ENCODE measurements at regions not wholly inside any gene's neighbourhood (a gene's known extent, or its start where the extent isn't known, plus 50 kb on each side); places are given as distances from the start of the nearest gene placed in this dataset.

GRCh38 chr16:59394526-59394925 is 660.4 kb upstream of the GOT2 start:
- TF ChIP-seq, protein P1, sequence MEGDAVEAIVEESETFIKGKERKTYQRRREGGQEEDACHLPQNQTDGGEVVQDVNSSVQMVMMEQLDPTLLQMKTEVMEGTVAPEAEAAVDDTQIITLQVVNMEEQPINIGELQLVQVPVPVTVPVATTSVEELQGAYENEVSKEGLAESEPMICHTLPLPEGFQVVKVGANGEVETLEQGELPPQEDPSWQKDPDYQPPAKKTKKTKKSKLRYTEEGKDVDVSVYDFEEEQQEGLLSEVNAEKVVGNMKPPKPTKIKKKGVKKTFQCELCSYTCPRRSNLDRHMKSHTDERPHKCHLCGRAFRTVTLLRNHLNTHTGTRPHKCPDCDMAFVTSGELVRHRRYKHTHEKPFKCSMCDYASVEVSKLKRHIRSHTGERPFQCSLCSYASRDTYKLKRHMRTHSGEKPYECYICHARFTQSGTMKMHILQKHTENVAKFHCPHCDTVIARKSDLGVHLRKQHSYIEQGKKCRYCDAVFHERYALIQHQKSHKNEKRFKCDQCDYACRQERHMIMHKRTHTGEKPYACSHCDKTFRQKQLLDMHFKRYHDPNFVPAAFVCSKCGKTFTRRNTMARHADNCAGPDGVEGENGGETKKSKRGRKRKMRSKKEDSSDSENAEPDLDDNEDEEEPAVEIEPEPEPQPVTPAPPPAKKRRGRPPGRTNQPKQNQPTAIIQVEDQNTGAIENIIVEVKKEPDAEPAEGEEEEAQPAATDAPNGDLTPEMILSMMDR (IDR thresholded peaks at IDR 0.05), result no peak
- no peak for TF ChIP-seq POLR2A (IDR thresholded peaks at IDR 0.05)
